ENCODE measurements at regions not wholly inside any gene's neighbourhood (a gene's known extent, or its start where the extent isn't known, plus 50 kb on each side); places are given as distances from the start of the nearest gene placed in this dataset.
"Not testable (repeated sequence)": the region's sequence is repeated elsewhere in the genome, so short reads cannot be mapped to it uniquely, and the experiment has no call there.

DNA sequence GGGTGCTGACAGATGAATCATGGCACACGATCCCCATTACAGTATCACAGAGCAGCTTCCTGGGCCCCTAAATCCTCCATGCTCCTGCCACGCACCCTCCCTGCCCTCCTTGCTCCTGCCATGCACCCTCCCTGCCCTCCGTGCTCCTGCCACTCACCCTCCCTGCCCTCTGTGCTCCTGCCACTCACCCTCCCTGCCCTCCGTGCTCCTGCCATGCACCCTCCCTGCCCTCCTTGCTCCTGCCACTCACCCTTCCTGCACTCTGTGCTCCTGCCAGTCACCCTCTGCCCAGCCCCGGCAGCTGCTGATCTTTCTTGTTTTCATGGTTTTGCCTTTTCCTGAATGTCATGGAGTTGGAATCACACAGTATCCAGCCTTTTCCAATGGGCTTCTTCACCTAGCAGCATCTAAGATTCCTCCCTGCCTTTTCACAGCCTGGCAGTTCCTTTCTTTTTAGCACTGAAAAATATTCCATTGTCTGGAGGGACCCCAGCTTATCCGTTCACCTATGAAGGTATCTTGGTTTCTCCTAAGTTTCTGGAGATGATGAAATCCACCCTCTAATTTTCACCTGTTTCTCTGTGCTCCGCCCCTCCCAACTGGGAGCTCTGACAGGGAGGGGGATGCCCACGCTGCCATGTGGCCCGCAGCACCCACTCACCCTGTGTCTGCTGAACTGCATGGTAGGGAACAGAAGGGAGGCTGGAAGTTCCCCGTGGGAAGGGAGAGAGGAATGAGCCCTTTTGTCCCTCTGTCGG is 142.3 kb downstream of the NPIPB11 start:
- in situ Hi-C loops (cut with MboI; ENCODE audit: low sequenced_read_pairs); H3K4me1 ChIP-seq; DNase-seq (ENCODE audit: low spot score in 2 of 2); H3K9me3 ChIP-seq; H3K27me3 ChIP-seq (ENCODE audit: low read depth); H3K4me3 ChIP-seq; H3K36me3 ChIP-seq (replicated peaks): not testable (repeated sequence)

DNA sequence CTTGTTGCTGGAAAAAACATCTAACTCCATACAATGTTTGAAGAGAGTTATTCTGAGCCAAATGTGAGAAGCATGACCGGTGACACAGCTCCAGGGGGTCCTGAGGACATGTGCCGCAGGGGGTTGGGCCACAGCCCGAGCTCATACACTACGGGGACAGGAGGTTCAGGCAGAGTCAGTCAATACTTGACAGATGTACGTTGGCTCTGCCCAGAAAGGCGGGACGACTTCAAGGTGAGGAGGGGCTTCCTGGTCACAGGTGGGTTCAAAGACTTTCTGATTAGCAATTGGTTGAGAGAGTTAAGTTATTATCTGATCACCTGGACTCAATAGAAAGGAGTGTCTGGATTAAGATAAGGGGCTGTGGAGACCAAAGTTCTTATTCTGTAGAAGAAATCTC is 143.8 kb downstream of the NPIPB11 start:
- H3K36me3 ChIP-seq (replicated peaks); H3K9me3 ChIP-seq; H3K4me3 ChIP-seq; H3K4me1 ChIP-seq; DNase-seq (ENCODE audit: low spot score in 2 of 2); in situ Hi-C loops (cut with MboI; ENCODE audit: low sequenced_read_pairs); H3K27me3 ChIP-seq (ENCODE audit: low read depth): not testable (repeated sequence)

GRCh38 chr16:29261427-29262248 is 144.9 kb downstream of the NPIPB11 start:
- H3K9me3 ChIP-seq; H3K36me3 ChIP-seq (replicated peaks); H3K4me3 ChIP-seq; in situ Hi-C loops (cut with MboI; ENCODE audit: low sequenced_read_pairs); DNase-seq (ENCODE audit: low spot score in 2 of 2); H3K4me1 ChIP-seq; H3K27me3 ChIP-seq (ENCODE audit: low read depth): not testable (repeated sequence)

DNA sequence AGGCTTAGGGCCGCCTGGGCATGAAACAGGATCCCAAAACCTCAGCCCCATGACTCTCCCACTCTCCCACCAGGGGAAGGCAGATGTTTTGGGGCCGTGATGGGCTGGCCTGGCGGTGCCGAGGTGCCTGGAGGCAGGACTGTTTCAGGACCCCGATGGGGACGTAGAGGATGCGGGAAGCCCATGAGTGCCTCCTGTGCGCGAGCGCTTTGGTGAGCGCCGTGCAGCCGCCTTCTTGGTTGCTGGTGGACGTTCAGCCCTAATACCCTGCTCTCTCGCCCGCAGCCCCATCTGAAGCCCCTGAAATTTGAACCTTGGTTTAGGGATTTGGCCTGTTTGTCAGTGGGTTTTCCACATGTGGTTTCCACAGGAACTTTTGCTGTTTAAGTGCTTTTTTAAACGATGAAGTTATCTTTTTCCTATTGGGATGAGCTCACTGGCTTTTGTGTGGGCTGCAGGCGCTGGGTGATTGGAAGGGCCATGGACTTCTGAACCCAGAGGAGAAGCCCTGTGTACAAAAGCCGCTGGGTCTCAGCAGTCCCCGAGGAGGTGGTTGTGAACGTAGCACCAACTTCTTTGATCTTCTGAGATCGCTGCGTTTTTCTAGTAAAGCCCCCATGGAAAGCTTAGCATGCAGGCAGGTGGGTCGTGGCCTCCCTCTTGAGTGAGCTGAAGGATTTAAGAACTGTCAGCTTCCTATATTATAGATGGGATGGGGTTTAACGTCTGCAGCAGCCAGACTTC is 145.7 kb downstream of the NPIPB11 start:
- in situ Hi-C loops (cut with MboI; ENCODE audit: low sequenced_read_pairs); H3K36me3 ChIP-seq (replicated peaks): not testable (repeated sequence)

GRCh38 chr16:29259635-29260457 is 146.7 kb downstream of the NPIPB11 start:
- H3K9me3 ChIP-seq; H3K4me3 ChIP-seq; H3K36me3 ChIP-seq (replicated peaks); H3K27me3 ChIP-seq (ENCODE audit: low read depth); H3K4me1 ChIP-seq; DNase-seq (ENCODE audit: low spot score in 2 of 2); in situ Hi-C loops (cut with MboI; ENCODE audit: low sequenced_read_pairs): not testable (repeated sequence)

More for the DNA sequence above, 145.7 kb downstream of the NPIPB11 start:
- H3K27me3 ChIP-seq (ENCODE audit: low read depth); DNase-seq (ENCODE audit: low spot score in 2 of 2); H3K4me1 ChIP-seq; H3K4me3 ChIP-seq; H3K9me3 ChIP-seq: not testable (repeated sequence)

DNA sequence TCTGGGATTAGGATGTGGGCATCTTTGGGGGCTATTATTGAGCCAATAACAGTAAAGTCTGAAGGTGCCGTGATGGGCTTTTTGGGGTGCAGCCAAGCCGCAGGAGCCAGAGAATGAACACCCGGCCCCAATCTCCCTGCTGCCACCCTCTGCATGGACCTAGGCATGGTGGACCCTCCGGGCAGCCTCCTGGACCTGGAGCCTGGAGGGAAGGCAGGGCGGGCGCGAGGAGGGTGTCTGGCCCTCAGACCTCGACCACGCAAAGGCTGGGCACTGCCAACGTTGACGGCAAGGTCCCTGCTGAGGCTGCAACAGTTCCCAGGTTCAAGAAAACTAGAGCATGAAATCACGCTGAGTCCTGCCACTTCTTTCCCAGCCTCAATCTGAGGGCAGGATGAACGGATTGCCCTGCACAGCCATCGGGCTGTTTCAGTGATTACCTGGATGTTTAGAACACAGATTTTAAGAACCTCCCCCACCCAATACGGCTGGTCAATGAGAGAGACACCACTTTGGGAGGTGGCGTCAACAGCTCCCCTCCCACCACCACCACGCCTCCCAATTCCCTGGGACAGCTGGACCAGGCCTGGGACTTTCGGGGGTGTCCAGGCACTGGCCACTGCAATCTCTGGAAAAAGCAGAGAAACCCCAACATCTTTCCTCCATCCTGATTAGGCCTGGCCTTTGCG is 147.4 kb downstream of the NPIPB11 start:
- in situ Hi-C loops (cut with MboI; ENCODE audit: low sequenced_read_pairs); H3K4me1 ChIP-seq; H3K4me3 ChIP-seq; H3K36me3 ChIP-seq (replicated peaks); H3K27me3 ChIP-seq (ENCODE audit: low read depth); H3K9me3 ChIP-seq; DNase-seq (ENCODE audit: low spot score in 2 of 2): not testable (repeated sequence)

- H3K4me3 ChIP-seq; DNase-seq (ENCODE audit: low spot score in 2 of 2); H3K4me1 ChIP-seq; H3K36me3 ChIP-seq (replicated peaks); H3K27me3 ChIP-seq (ENCODE audit: low read depth); in situ Hi-C loops (cut with MboI; ENCODE audit: low sequenced_read_pairs); H3K9me3 ChIP-seq: not testable (repeated sequence)
These were observed 148.8 kb downstream of the NPIPB11 start for GRCh38 chr16:29257419-29258336.

- Histone ChIP-seq H3K9me3 (no peaks in the 10 kb centered on the region), H3K4me3 (no peak overlapping the region), H3K4me1 (no peaks in the 10 kb centered on the region), H3K27me3 (ENCODE audit: low read depth) (no peaks in the 10 kb centered on the region), H3K36me3 (replicated peaks) (no peaks in the 10 kb centered on the region)
- in situ Hi-C loops (cut with MboI; ENCODE audit: low sequenced_read_pairs): no loop called here
- DNase-seq (ENCODE audit: low spot score in 2 of 2): no peak
These were observed 150.0 kb downstream of the NPIPB11 start for GRCh38 chr16:29256501-29256981.

DNA sequence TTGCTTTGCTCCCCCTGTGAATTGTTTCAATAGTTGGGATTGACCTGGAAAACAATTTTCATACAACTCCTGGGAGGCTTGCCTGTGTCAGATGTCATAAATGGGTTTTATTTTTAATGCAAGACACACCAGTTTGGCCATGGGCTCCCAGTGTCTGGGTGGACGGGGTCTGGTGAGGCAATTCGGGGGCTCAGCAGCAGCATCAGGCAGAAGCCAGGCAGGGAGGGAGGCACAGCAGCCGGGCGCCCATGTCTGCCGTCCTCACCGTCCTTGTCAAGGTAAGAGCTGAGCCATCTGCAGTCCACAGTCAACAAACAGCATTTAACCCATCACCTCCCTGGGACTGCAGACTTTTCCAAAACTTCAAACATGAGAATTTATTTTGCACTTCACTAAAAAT is 150.6 kb downstream of the NPIPB11 start:
- H3K4me1 ChIP-seq; H3K36me3 ChIP-seq (replicated peaks); in situ Hi-C loops (cut with MboI; ENCODE audit: low sequenced_read_pairs); H3K27me3 ChIP-seq (ENCODE audit: low read depth); H3K4me3 ChIP-seq; H3K9me3 ChIP-seq; DNase-seq (ENCODE audit: low spot score in 2 of 2): not testable (repeated sequence)

DNA sequence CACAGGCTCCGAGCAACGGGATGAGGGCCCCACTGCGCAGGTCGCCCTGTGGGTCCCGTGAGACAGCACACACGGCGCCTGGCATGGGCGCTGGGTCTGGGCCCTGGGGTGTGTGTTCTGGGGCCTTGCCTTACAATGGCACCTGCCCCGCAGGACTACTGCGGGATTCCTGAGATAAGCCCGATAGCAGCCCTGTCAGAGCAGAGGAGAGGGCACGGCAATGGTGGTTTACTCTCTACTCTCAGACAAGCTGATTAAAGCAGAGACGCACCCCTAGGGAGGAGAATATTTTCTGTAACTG is 151.1 kb downstream of the NPIPB11 start:
- in situ Hi-C loops (cut with MboI; ENCODE audit: low sequenced_read_pairs); DNase-seq (ENCODE audit: low spot score in 2 of 2); H3K4me1 ChIP-seq; H3K27me3 ChIP-seq (ENCODE audit: low read depth); H3K36me3 ChIP-seq (replicated peaks); H3K4me3 ChIP-seq; H3K9me3 ChIP-seq: not testable (repeated sequence)

GRCh38 chr16:29254676-29255495 is 151.6 kb downstream of the NPIPB11 start:
- no peaks in the 10 kb centered on the region for H3K27me3 ChIP-seq (ENCODE audit: low read depth)
- in situ Hi-C loops (cut with MboI; ENCODE audit: low sequenced_read_pairs): no loop called here
- H3K4me1 ChIP-seq: no peaks in the 10 kb centered on the region
- H3K9me3 ChIP-seq: no peaks in the 10 kb centered on the region
- no peak overlapping the region for H3K4me3 ChIP-seq
- DNase-seq (ENCODE audit: low spot score in 2 of 2): no peak
- no peaks in the 10 kb centered on the region for H3K36me3 ChIP-seq (replicated peaks)
